Keratinocyte (primary cell): ENCODE measurements at regions not wholly inside any gene's neighbourhood (a gene's known extent, or its start where the extent isn't known, plus 50 kb on each side); places are given as distances from the start of the nearest gene placed in this dataset.

Source experiments
- DNase-seq: peaks from one replicate; pipeline ENCODE4 v3.0.0-alpha.2; 2011; ENCODE audit warnings: low read depth, missing footprints, low spot score
- FAIRE-seq: peaks from 2 replicates; lab custom pipeline; 2011; peaks lifted over from hg19 to GRCh38; lab: Jason Lieb, UNC
- H2AFZ ChIP-seq: 2 replicates; pipeline ENCODE4 v1.6.0; 2012; ENCODE audit warnings: low read length, control low read depth, inconsistent platforms; ENCODE audit not compliant: control insufficient read depth
- H3K27ac ChIP-seq: 2 replicates; pipeline ENCODE4 v1.5.1; 2011; ENCODE audit warnings: low read length; ENCODE audit not compliant: control insufficient read depth, insufficient read depth
- H3K27me3 ChIP-seq: 3 replicates; pipeline ENCODE4 v1.6.0; 2011; ENCODE audit warnings: low read length; ENCODE audit not compliant: control insufficient read depth, insufficient read depth; ENCODE audit errors: extremely low read depth
- H3K36me3 ChIP-seq, 2 experiments: 2 replicates in 1 of 2; 3 replicates in 1 of 2; pipeline ENCODE4 v1.5.1; 2011; ENCODE audit warnings: low read length in 2 of 2, mild to moderate bottlenecking in 1 of 2; ENCODE audit not compliant: control insufficient read depth in 2 of 2, insufficient read depth in 2 of 2; ENCODE audit errors: extremely low read depth in 1 of 2
- H3K4me1 ChIP-seq: 3 replicates; pipeline ENCODE4 v1.5.1; 2011; ENCODE audit warnings: low read length; ENCODE audit not compliant: control insufficient read depth, insufficient read depth; ENCODE audit errors: extremely low read depth
- H3K4me2 ChIP-seq: 3 replicates; pipeline ENCODE4 v1.6.0; 2011; ENCODE audit warnings: low read depth, low read length; ENCODE audit not compliant: control insufficient read depth, insufficient read depth; ENCODE audit errors: extremely low read depth
- H3K4me3 ChIP-seq, 3 experiments: fragments of 200-600 bp in 1 of 3; sonication (generic) in 1 of 3; 2 replicates in 2 of 3; 3 replicates in 1 of 3; pipeline ENCODE4 v1.5.1; 2011 to 2016; ENCODE audit warnings: low read length in 3 of 3, mild to moderate bottlenecking in 3 of 3, control low read depth in 2 of 3, inconsistent platforms in 1 of 3, low read depth in 1 of 3, mixed read lengths in 1 of 3, mixed run types in 1 of 3, moderate library complexity in 1 of 3; ENCODE audit not compliant: control insufficient read depth in 2 of 3, insufficient read depth in 2 of 3; ENCODE audit errors: extremely low read depth in 1 of 3
- H3K79me2 ChIP-seq: 2 replicates; pipeline ENCODE4 v1.6.0; 2012; ENCODE audit warnings: low read length; ENCODE audit not compliant: control insufficient read depth, insufficient read depth
- H3K9ac ChIP-seq: 3 replicates; pipeline ENCODE4 v1.6.0; 2011; ENCODE audit warnings: low read length; ENCODE audit not compliant: control insufficient read depth, insufficient read depth; ENCODE audit errors: extremely low read depth
- H3K9me1 ChIP-seq: 3 replicates; pipeline ENCODE4 v1.6.0; 2011; ENCODE audit warnings: low read length; ENCODE audit not compliant: control insufficient read depth, insufficient read depth; ENCODE audit errors: extremely low read depth
- H3K9me3 ChIP-seq: 2 replicates; pipeline ENCODE4 v1.5.1; 2012; ENCODE audit warnings: low read depth, low read length; ENCODE audit not compliant: control insufficient read depth
- H4K20me1 ChIP-seq: 3 replicates; pipeline ENCODE4 v1.6.0; 2011; ENCODE audit warnings: low read length; ENCODE audit not compliant: control insufficient read depth, insufficient read depth; ENCODE audit errors: extremely low read depth
- EZH2 ChIP-seq: IDR thresholded peaks from one replicate; pipeline ENCODE4 v1.6.1; 2012; ENCODE audit warnings: inconsistent platforms, mild to moderate bottlenecking, low read length, moderate library complexity
- dilution Hi-C: fragments of 300-500 bp; cut with MboI; formaldehyde crosslinking; loops from one replicate; pipeline ENCODE4 v1.7.0; 2020; ENCODE audit warnings: low sequenced_read_pairs; ENCODE audit not compliant: extremely low pct_ligation_motif_present
- TF ChIP-seq, protein P1 (sequence below), 3 experiments: IDR thresholded peaks in 1 of 3; conservative IDR thresholded peaks in 1 of 3; optimal IDR thresholded peaks in 1 of 3; 2 replicates in 2 of 3; 3 replicates in 1 of 3; pipeline versions ENCODE3 to v1.5.1; 2011; ENCODE audit warnings: low read length in 3 of 3, mild to moderate bottlenecking in 3 of 3, moderate library complexity in 2 of 3, control low read depth in 1 of 3, inconsistent platforms in 1 of 3; ENCODE audit not compliant: insufficient read depth in 2 of 3; ENCODE audit errors: extremely low read depth in 1 of 3

GRCh38 chr12:107446476-107446875 is 239.1 kb upstream of the PWP1 start:
- Histone ChIP-seq H3K4me2 (no peak overlapping the region), H3K79me2 (no peaks in the 10 kb centered on the region), H3K36me3 (no peaks in the 10 kb centered on the region), H4K20me1 (no peaks in the 10 kb centered on the region), H3K9me1 (no peaks in the 10 kb centered on the region), H3K27ac (no peak overlapping the region), H3K9me3 (no peaks in the 10 kb centered on the region), H3K4me3 (no peak overlapping the region), H3K4me1 (peaks cover 37% of the 10 kb centered on the region), H2AFZ (no peak overlapping the region), H3K27me3 (no peaks in the 10 kb centered on the region), H3K9ac (no peak overlapping the region)
- TF ChIP-seq EZH2 = no peak
- TF ChIP-seq, protein P1, sequence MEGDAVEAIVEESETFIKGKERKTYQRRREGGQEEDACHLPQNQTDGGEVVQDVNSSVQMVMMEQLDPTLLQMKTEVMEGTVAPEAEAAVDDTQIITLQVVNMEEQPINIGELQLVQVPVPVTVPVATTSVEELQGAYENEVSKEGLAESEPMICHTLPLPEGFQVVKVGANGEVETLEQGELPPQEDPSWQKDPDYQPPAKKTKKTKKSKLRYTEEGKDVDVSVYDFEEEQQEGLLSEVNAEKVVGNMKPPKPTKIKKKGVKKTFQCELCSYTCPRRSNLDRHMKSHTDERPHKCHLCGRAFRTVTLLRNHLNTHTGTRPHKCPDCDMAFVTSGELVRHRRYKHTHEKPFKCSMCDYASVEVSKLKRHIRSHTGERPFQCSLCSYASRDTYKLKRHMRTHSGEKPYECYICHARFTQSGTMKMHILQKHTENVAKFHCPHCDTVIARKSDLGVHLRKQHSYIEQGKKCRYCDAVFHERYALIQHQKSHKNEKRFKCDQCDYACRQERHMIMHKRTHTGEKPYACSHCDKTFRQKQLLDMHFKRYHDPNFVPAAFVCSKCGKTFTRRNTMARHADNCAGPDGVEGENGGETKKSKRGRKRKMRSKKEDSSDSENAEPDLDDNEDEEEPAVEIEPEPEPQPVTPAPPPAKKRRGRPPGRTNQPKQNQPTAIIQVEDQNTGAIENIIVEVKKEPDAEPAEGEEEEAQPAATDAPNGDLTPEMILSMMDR (optimal IDR thresholded peaks at IDR 0.05 in 1 of 3, IDR thresholded peaks at IDR 0.05 in 1 of 3, conservative IDR thresholded peaks at IDR 0.05 in 1 of 3; ENCODE audit: extremely low read depth in 1 of 3, insufficient read depth in 2 of 3, low read length in 3 of 3) = no peak
- no peak for FAIRE-seq
- DNase-seq = no peak
- dilution Hi-C loops = no loop called here

DNA sequence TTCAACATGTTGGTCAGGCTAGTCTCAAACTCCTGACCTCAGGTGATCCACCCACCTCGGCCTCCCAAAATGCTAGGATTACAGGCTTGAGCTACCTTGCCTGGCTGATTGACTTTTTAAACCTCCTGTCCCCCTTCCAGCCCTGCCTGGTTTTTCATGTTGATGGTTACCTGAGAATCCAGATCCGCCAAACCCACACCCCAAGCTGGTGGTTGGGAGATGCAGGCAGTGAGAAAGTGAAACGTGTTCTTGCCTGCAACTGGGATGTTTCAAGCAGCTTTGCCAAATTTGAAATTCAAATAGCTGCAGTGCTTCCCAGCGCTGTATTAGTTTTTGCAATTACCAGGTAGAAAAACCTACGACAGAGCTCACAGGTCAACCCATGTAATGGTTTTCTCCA is 238.3 kb upstream of the PWP1 start:
- Histone ChIP-seq H2AFZ (no peak overlapping the region), H3K27ac (peak overlapping the region; percentile 13), H3K9me3 (no peaks in the 10 kb centered on the region), H3K9ac (peak overlapping the region; percentile 6), H3K4me2 (peak overlapping the region; percentile 58), H3K9me1 (no peaks in the 10 kb centered on the region), H3K4me3 (no peak overlapping the region), H4K20me1 (no peaks in the 10 kb centered on the region), H3K79me2 (no peaks in the 10 kb centered on the region), H3K36me3 (no peaks in the 10 kb centered on the region), H3K27me3 (no peaks in the 10 kb centered on the region), H3K4me1 (peaks cover 37% of the 10 kb centered on the region)
- FAIRE-seq (peak; percentile 96), DNase-seq (no peak)
- no peak for TF ChIP-seq EZH2
- TF ChIP-seq, protein P1 (optimal IDR thresholded peaks at IDR 0.05 in 1 of 3, IDR thresholded peaks at IDR 0.05 in 1 of 3, conservative IDR thresholded peaks at IDR 0.05 in 1 of 3; ENCODE audit: extremely low read depth in 1 of 3, insufficient read depth in 2 of 3, low read length in 3 of 3) = no peak
- dilution Hi-C loops = no loop called here
